ENCODE measurements at regions not wholly inside any gene's neighbourhood (a gene's known extent, or its start where the extent isn't known, plus 50 kb on each side); places are given as distances from the start of the nearest gene placed in this dataset.

DNA sequence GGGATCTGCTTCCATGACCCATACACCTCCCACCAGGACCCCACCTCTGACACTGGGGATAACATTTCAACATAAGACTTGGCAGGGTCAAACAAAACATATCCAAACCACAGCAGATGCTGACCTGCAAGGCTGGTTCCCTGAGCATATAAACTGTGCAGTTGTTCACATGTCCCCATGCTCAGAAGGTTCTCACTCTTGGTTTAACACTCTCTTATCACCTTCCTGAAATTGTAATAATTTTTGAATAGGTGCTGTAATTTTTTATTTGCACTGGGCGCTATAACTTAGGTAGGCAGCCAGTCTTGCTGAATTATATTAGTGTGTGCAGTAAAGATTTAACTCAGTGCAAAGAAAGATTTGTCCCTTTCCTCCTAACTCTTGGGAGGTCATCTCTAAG is 824.8 kb upstream of the SOX9 start:
- ChIA-PET POLR2A (no interaction called here), CTCF (no interaction called here)
- TF ChIP-seq, protein P1, sequence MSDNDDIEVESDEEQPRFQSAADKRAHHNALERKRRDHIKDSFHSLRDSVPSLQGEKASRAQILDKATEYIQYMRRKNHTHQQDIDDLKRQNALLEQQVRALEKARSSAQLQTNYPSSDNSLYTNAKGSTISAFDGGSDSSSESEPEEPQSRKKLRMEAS (IDR thresholded peaks at IDR 0.05; ENCODE audit: insufficient read depth, insufficient read length): no peak
- TF ChIP-seq, protein P2, sequence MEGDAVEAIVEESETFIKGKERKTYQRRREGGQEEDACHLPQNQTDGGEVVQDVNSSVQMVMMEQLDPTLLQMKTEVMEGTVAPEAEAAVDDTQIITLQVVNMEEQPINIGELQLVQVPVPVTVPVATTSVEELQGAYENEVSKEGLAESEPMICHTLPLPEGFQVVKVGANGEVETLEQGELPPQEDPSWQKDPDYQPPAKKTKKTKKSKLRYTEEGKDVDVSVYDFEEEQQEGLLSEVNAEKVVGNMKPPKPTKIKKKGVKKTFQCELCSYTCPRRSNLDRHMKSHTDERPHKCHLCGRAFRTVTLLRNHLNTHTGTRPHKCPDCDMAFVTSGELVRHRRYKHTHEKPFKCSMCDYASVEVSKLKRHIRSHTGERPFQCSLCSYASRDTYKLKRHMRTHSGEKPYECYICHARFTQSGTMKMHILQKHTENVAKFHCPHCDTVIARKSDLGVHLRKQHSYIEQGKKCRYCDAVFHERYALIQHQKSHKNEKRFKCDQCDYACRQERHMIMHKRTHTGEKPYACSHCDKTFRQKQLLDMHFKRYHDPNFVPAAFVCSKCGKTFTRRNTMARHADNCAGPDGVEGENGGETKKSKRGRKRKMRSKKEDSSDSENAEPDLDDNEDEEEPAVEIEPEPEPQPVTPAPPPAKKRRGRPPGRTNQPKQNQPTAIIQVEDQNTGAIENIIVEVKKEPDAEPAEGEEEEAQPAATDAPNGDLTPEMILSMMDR (IDR thresholded peaks at IDR 0.05; ENCODE audit: extremely low read depth in 1 of 2, insufficient read depth in 1 of 2, low read depth in 1 of 2, low read length in 2 of 2): no peak
- no peak for TF ChIP-seq POLR2AphosphoS5 (IDR thresholded peaks at IDR 0.05; ENCODE audit: insufficient read depth, low read depth, low read length)
- TF ChIP-seq GATA2 (IDR thresholded peaks at IDR 0.05; ENCODE audit: insufficient read depth, insufficient read length, low read depth, low read length): no peak
- TF ChIP-seq JUN (IDR thresholded peaks at IDR 0.05; ENCODE audit: borderline replicate concordance, insufficient read depth, insufficient read length, low read depth): no peak
- no peak for TF ChIP-seq MYC (IDR thresholded peaks at IDR 0.05; ENCODE audit: low read depth, low read length)
- TF ChIP-seq EZH2 (IDR thresholded peaks at IDR 0.05; ENCODE audit: borderline replicate concordance, low read depth, low read length, severe bottlenecking): no peak
- TF ChIP-seq POLR2A (IDR thresholded peaks at IDR 0.05; ENCODE audit: low read depth, low read length): no peak
- TF ChIP-seq FOS (IDR thresholded peaks at IDR 0.05; ENCODE audit: borderline replicate concordance, insufficient read depth, low read length): no peak
- H2AFZ ChIP-seq (ENCODE audit: low read depth, low read length): no peak overlapping the region
- no peaks in the 10 kb centered on the region for H4K20me1 ChIP-seq (replicated peaks; ENCODE audit: control insufficient read depth, extremely low read depth, insufficient read depth, low read length)
- FAIRE-seq: no peak
- dilution Hi-C loops (cut with MboI; ENCODE audit: extremely low pct_ligation_motif_present, low sequenced_read_pairs): no loop called here
- no peaks in the 10 kb centered on the region for H3K9me1 ChIP-seq (replicated peaks; ENCODE audit: control insufficient read depth, extremely low read depth, insufficient read depth, low read length)
- no peak overlapping the region for H3K4me2 ChIP-seq (ENCODE audit: insufficient read depth, low read length)
- BruUV-seq (replicated peaks): no TSS peak
- intact Hi-C loops (cut with micrococcal nuclease): no loop called here
- H3K36me3 ChIP-seq (ENCODE audit: control insufficient read depth in 2 of 2, extremely low read depth in 1 of 2, insufficient read depth in 2 of 2, low read length in 2 of 2): no peaks in the 10 kb centered on the region
- no peak for DNase-seq (ENCODE audit: low read depth, low spot score)
- H3K4me1 ChIP-seq (ENCODE audit: control insufficient read depth, extremely low read depth, insufficient read depth, low read length): no peaks in the 10 kb centered on the region
- no peaks in the 10 kb centered on the region for H3K27me3 ChIP-seq (ENCODE audit: control insufficient read depth in 2 of 2, insufficient read depth in 2 of 2, low read length in 2 of 2)
- H3K4me3 ChIP-seq (replicated peaks in 1 of 3; ENCODE audit: insufficient read depth in 1 of 3, low read depth in 1 of 3, low read length in 3 of 3): no peak overlapping the region
- H3K9me3 ChIP-seq (replicated peaks; ENCODE audit: control insufficient read depth, insufficient read depth, low read length): peaks cover 6% of the 10 kb centered on the region
- H3K9ac ChIP-seq (replicated peaks; ENCODE audit: extremely low read depth, insufficient read depth, low read length): no peak overlapping the region
- H3K79me2 ChIP-seq (ENCODE audit: control insufficient read depth, insufficient read depth, low read length): no peaks in the 10 kb centered on the region
- H3K27ac ChIP-seq (ENCODE audit: insufficient read depth, low read depth, low read length): no peak overlapping the region

Measured in endothelial cell of umbilical vein (primary cell).